Psoas muscle (tissue), 7 donors: ENCODE measurements at regions not wholly inside any gene's neighbourhood (a gene's known extent, or its start where the extent isn't known, plus 50 kb on each side); places are given as distances from the start of the nearest gene placed in this dataset.

Source experiments
- ATAC-seq, 4 donors: fragments of 200-7000 bp; cut with Tn5 transposase; one replicate each; pipeline ENCODE4 v1.9.1; 2020; ENCODE audit warnings: moderate library complexity in 3 of 4, mild to moderate bottlenecking in 2 of 4
- DNase-seq, 2 donors: peaks; one replicate each; pipeline ENCODE4 v3.0.0-alpha.2; 2020
- H3K27ac ChIP-seq: fragments of 200-600 bp; one replicate; pipeline ENCODE4 v1.8.0; 2022
- H3K27me3 ChIP-seq, 3 donors: fragments of 200-600 bp in 1 of 3; one replicate each; pipeline versions ENCODE4 v1.6.1 to v1.8.0; 2013 to 2022; ENCODE audit warnings: low read length in 2 of 3, mild to moderate bottlenecking in 2 of 3, moderate library complexity in 1 of 3; ENCODE audit not compliant: insufficient read depth in 3 of 3
- H3K36me3 ChIP-seq, 2 donors: fragments of 200-600 bp in 1 of 2; one replicate each; pipeline versions ENCODE4 v1.6.1 to v1.8.0; 2013 to 2022; ENCODE audit warnings: low read depth in 1 of 2, mild to moderate bottlenecking in 1 of 2, moderate library complexity in 1 of 2; ENCODE audit not compliant: insufficient read depth in 1 of 2
- H3K4me1 ChIP-seq: fragments of 200-600 bp; one replicate; pipeline ENCODE4 v1.8.0; 2022
- H3K4me3 ChIP-seq: fragments of 200-600 bp; one replicate; pipeline ENCODE4 v1.8.0; 2022; ENCODE audit warnings: mild to moderate bottlenecking
- H3K9me3 ChIP-seq: fragments of 200-600 bp; one replicate; pipeline ENCODE4 v1.8.0; 2022
- WGBS, 3 donors: extraction: QIAGEN DNeasy Blood & Tissue Kit; methylation state at CpG; one replicate each; pipeline versions ENCODE4 v1.1.6 to v1.1.7; 2013; 5-methylcytosine and 5-hydroxymethylcytosine counted together
- intact Hi-C, 2 donors: fragments of 100-400 bp; cut with DNase I; formaldehyde crosslinking; loops; one replicate each; pipeline versions ENCODE4 v1.11.0 to v1.14.2; 2022
- TF ChIP-seq, protein P1 (sequence below): fragments of 200-600 bp; IDR thresholded peaks from one replicate; pipeline ENCODE4 v1.8.0; 2022; ENCODE audit warnings: antibody characterized with exemption
- donor health status: healthy with polysubstance abuse.
- donor health status: DM: no; HTN: no; CAD: no; lungs with moderate emphysema.
- donor health status: Bipolar disorder and iron deficiency.
- donor health status: healthy.
- donor health status: DM: yes; HTN: yes; CAD: no.
- donor health status: DM: no; HTN: no; CAD: no.
- donor health status: DM: yes; HTN: yes; CAD: no.

DNA sequence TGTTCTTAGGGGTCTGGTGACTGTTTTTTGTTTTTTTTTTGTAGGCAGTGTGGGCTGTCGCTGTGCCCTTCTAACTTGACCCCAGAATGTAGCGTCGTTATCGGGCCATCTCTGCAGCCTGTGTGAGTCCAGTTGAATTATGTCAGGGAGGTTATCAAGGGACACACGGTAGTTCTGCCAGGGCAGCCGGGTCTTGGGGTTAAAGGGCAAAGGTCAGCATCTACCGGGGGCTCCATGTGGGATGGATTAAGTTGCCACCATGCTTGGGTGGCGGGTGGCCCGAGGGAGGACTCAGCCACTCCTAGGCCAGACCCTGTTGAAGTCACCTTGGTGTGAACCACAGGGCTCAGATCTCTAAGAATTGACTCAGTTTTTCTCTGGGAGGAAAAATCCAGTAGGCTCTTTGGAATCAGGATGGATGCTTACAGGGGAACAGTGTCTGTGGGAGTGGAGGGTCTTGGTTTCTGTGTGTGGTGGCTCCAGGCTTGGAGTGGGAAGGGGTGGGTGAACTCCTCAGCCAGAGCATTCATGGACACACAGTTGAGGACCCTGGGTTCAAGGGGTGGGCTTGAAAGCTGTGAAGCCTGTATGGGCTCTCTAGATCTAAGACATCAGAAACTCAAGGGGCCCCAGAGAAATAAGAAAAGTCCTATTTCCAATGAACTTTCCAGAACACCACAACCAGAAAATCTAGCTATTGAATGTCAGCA lies 191.7 kb downstream of the IRF8 start:
- peaks cover 0 to 12% (median 5%) of the 10 kb centered on the region in 3 donors for H3K27me3 ChIP-seq
- intact Hi-C loops, result no loop called here
- TF ChIP-seq, protein P1, sequence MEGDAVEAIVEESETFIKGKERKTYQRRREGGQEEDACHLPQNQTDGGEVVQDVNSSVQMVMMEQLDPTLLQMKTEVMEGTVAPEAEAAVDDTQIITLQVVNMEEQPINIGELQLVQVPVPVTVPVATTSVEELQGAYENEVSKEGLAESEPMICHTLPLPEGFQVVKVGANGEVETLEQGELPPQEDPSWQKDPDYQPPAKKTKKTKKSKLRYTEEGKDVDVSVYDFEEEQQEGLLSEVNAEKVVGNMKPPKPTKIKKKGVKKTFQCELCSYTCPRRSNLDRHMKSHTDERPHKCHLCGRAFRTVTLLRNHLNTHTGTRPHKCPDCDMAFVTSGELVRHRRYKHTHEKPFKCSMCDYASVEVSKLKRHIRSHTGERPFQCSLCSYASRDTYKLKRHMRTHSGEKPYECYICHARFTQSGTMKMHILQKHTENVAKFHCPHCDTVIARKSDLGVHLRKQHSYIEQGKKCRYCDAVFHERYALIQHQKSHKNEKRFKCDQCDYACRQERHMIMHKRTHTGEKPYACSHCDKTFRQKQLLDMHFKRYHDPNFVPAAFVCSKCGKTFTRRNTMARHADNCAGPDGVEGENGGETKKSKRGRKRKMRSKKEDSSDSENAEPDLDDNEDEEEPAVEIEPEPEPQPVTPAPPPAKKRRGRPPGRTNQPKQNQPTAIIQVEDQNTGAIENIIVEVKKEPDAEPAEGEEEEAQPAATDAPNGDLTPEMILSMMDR, result no peak
- DNase-seq (no peak), ATAC-seq (no peak)
- H3K4me1 ChIP-seq, result no peaks in the 10 kb centered on the region
- H3K4me3 ChIP-seq, result no peak overlapping the region
- H3K36me3 ChIP-seq, result no peaks in the 10 kb centered on the region
- no peak overlapping the region for H3K27ac ChIP-seq
- no peaks in the 10 kb centered on the region for H3K9me3 ChIP-seq
- 33 to 38% (median 34%) methylated on average over 9 of the region's 9 CpGs for WGBS, 3 donors

DNA sequence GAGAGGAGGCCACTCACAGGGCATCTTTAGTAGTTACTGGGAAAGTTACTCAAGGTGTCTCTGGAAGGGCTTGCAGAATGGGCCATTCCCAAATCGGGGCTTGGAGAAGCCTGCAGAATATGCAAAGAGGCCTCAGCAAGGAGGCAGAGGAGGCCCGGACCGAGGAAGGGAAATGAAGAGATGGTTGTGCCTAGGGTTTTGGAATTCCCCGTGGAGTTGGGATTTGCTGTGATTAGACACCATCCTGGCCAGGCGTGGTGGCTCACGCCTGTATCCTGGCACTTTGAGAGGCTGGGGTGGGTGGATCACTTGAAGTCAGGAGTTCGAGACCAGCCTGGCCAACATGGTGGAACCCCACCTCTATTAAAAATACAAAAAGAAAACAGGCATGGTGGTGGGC lies 193.0 kb downstream of the IRF8 start:
- 83 to 89% (median 84%) methylated on average over 7 of the region's 7 CpGs for WGBS, 3 donors
- Histone ChIP-seq H3K27me3 (peaks cover 0 to 12% (median 5%) of the 10 kb centered on the region in 3 donors), H3K36me3 (no peaks in the 10 kb centered on the region), H3K4me1 (no peaks in the 10 kb centered on the region), H3K27ac (no peak overlapping the region), H3K4me3 (no peak overlapping the region), H3K9me3 (no peaks in the 10 kb centered on the region)
- TF ChIP-seq, protein P1, result no peak
- intact Hi-C loops, result no loop called here
- DNase-seq, result no peak
- no peak for ATAC-seq

DNA sequence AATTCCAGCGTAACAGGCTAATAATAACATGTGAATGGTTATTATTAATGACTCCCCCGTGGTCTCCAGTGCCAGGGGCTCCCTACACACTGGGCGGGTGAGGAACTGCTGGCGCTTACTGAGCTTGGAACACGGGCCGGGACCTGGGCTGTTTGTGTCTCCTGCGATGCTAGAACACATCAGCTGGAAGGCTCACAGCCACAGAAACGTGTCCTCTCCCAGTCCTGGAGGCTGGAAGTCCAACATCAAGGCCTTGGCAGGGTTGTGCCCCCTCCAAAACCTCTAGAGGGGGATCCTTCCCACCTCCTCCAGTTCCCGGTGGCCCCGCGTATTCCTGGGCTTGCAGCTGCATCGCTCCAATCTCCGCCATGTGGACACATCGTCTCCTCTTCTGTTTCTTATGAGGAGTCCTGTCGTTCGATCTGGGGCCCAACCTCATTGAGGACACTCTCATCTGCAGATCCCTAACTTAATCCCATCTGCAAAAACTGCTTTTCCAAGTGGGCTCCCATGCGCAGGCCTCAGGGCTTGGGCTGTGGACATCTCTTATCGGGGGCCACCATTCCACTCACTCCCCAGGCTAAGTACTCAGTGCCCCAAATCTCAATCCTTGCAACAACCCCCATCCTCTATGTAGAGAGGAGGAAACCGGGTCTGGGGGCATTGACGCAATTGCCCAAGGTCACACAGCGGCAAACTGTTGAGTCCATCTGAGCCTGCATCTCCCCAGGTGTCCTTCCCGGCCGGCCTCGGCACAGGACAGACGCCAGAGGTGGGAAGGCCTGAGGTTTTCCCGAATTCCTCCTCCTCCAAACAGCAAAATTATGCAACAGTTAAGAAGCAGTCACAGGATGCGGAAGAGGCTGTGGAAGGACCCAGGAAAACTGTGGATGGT lies 193.9 kb downstream of the IRF8 start:
- Histone ChIP-seq H3K4me3 (no peak overlapping the region), H3K27ac (no peak overlapping the region), H3K27me3 (peaks cover 0 to 12% (median 2%) of the 10 kb centered on the region in 3 donors), H3K36me3 (no peaks in the 10 kb centered on the region), H3K4me1 (no peaks in the 10 kb centered on the region), H3K9me3 (no peaks in the 10 kb centered on the region)
- DNase-seq, result no peak
- TF ChIP-seq, protein P1, result no peak
- intact Hi-C loops, result no loop called here
- ATAC-seq, result no peak
- 79 to 86% (median 83%) methylated on average over 27 of the region's 27 CpGs for WGBS, 3 donors

DNA sequence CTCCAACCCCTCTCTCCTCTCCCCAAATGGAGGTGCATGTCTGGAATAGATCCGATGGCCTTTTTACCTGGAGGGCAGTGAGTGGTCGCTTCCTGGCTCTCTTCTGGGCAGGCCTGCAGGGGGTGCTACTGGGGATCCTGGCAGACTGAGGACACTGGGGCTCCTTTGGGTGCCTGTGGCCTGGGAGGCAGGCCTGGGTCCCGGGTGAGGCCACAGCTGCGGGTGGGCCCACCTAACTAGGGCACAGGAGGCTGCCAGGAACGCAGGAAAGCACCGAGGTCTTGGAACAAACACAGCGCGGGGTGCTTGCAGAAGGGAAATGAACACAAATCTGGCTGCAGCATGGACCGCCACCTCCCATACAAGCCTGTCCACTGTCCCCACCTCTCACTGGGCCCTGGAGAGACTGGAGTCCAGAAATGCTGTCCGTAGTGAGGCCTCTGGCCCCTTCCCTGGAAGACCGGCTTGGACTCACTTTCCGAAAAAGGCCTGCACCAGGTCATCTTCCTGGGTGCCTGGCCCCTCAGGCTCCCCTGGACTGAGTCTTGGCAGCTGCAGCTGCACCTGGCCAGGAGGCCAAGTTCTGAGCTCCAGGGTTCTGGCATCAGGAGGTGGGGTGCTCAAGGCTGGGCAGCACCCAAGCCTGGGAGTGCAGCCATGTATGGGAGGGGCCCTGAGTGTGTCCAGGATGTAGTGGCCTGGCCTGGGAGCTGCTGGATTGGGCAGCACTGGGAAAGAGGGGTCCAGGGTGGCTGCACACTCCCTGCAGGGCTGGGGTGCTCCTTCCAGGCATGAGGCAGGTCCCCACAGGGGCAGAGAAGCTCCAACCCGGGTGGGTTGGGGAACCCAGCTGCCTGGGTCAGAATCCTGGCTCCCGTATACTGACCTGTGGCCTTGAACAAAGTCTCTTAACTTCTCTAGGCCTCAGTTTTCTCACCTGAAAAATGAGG lies 195.1 kb downstream of the IRF8 start:
- WGBS, 3 donors, result 71 to 80% (median 72%) methylated on average over 14 of the region's 14 CpGs
- DNase-seq, result no peak
- intact Hi-C loops, result no loop called here
- TF ChIP-seq, protein P1, result no peak
- H3K27ac ChIP-seq, result no peak overlapping the region
- H3K27me3 ChIP-seq, result peaks cover 0 to 12% (median 2%) of the 10 kb centered on the region in 3 donors
- H3K4me1 ChIP-seq, result no peaks in the 10 kb centered on the region
- H3K9me3 ChIP-seq, result no peaks in the 10 kb centered on the region
- no peak overlapping the region for H3K4me3 ChIP-seq
- no peak for ATAC-seq
- H3K36me3 ChIP-seq, result no peaks in the 10 kb centered on the region
